ENCODE measurements at regions not wholly inside any gene's neighbourhood (a gene's known extent, or its start where the extent isn't known, plus 50 kb on each side); places are given as distances from the start of the nearest gene placed in this dataset.
"Not testable (repeated sequence)": the region's sequence is repeated elsewhere in the genome, so short reads cannot be mapped to it uniquely, and the experiment has no call there.

- no peak for DNase-seq
Measured at GRCh38 chr13:111620586-111620985, 300.1 kb downstream of the TEX29 start.

GRCh38 chr13:111621164-111621563, 300.7 kb downstream of the TEX29 start:
- Mint-ChIP-seq H3K27me3 (ENCODE audit: low read depth in 3 of 3) (peaks cover 0 to 3% (median 0%) of the 10 kb centered on the region in 3 donors), H3K9me3 (no peaks in the 10 kb centered on the region), H3K27ac (no peak overlapping the region), H3K4me1 (no peaks in the 10 kb centered on the region), H3K36me3 (no peaks in the 10 kb centered on the region), H3K4me3 (no peak overlapping the region)
- DNase-seq, result no peak

More at GRCh38 chr13:111620586-111620985, 300.1 kb downstream of the TEX29 start:
- peaks cover 0 to 3% (median 0%) of the 10 kb centered on the region in 3 donors for H3K27me3 Mint-ChIP-seq (ENCODE audit: low read depth in 3 of 3)
- H3K4me3 Mint-ChIP-seq, result no peak overlapping the region
- no peaks in the 10 kb centered on the region for H3K36me3 Mint-ChIP-seq
- no peaks in the 10 kb centered on the region for H3K9me3 Mint-ChIP-seq
- no peak overlapping the region for H3K27ac Mint-ChIP-seq
- no peaks in the 10 kb centered on the region for H3K4me1 Mint-ChIP-seq

GRCh38 chr13:111622051-111622531, 301.6 kb downstream of the TEX29 start:
- DNase-seq, result no peak
- no peak overlapping the region for H3K27ac Mint-ChIP-seq
- H3K4me1 Mint-ChIP-seq, result no peaks in the 10 kb centered on the region
- H3K4me3 Mint-ChIP-seq, result no peak overlapping the region
- H3K9me3 Mint-ChIP-seq, result no peaks in the 10 kb centered on the region
- H3K36me3 Mint-ChIP-seq, result no peaks in the 10 kb centered on the region
- peaks cover 0 to 3% (median 0%) of the 10 kb centered on the region in 3 donors for H3K27me3 Mint-ChIP-seq (ENCODE audit: low read depth in 3 of 3)

- no peaks in the 10 kb centered on the region for H3K4me1 Mint-ChIP-seq
- H3K9me3 Mint-ChIP-seq, result no peaks in the 10 kb centered on the region
- H3K27me3 Mint-ChIP-seq (ENCODE audit: low read depth in 3 of 3), result peaks cover 0 to 2% (median 2%) of the 10 kb centered on the region in 3 donors
- DNase-seq, result no peak
- H3K4me3 Mint-ChIP-seq, result no peak overlapping the region
- H3K27ac Mint-ChIP-seq, result no peak overlapping the region
- no peaks in the 10 kb centered on the region for H3K36me3 Mint-ChIP-seq
Measured at GRCh38 chr13:111623208-111623607, 302.8 kb downstream of the TEX29 start.

- Mint-ChIP-seq H3K27me3 (ENCODE audit: low read depth in 3 of 3) (peaks cover 0 to 2% (median 2%) of the 10 kb centered on the region in 3 donors), H3K27ac (peak overlapping the region in 1 of 6 donors; percentile 37), H3K4me3 (no peak overlapping the region), H3K9me3 (no peaks in the 10 kb centered on the region), H3K4me1 (no peaks in the 10 kb centered on the region), H3K36me3 (no peaks in the 10 kb centered on the region)
- no peak for DNase-seq
Measured at GRCh38 chr13:111623743-111624505, 303.5 kb downstream of the TEX29 start.

GRCh38 chr13:111625526-111626315, 305.3 kb downstream of the TEX29 start:
- H3K4me3 Mint-ChIP-seq, result no peak overlapping the region
- peaks cover 0 to 2% (median 2%) of the 10 kb centered on the region in 3 donors for H3K27me3 Mint-ChIP-seq (ENCODE audit: low read depth in 3 of 3)
- no peaks in the 10 kb centered on the region for H3K9me3 Mint-ChIP-seq
- no peaks in the 10 kb centered on the region for H3K4me1 Mint-ChIP-seq
- DNase-seq, result no peak
- H3K36me3 Mint-ChIP-seq, result no peaks in the 10 kb centered on the region
- no peak overlapping the region for H3K27ac Mint-ChIP-seq

- H3K4me3 Mint-ChIP-seq, result no peak overlapping the region
- no peak overlapping the region for H3K27ac Mint-ChIP-seq
- no peaks in the 10 kb centered on the region for H3K4me1 Mint-ChIP-seq
- DNase-seq, result no peak
- no peaks in the 10 kb centered on the region for H3K36me3 Mint-ChIP-seq
- H3K27me3 Mint-ChIP-seq (ENCODE audit: low read depth in 3 of 3), result peaks cover 0 to 2% (median 2%) of the 10 kb centered on the region in 3 donors
- no peaks in the 10 kb centered on the region for H3K9me3 Mint-ChIP-seq
Measured at GRCh38 chr13:111626371-111627305, 306.2 kb downstream of the TEX29 start.

GRCh38 chr13:111627596-111627995, 307.2 kb downstream of the TEX29 start:
- H3K4me1 Mint-ChIP-seq, result no peaks in the 10 kb centered on the region
- no peak for DNase-seq
- no peak overlapping the region for H3K4me3 Mint-ChIP-seq
- no peaks in the 10 kb centered on the region for H3K9me3 Mint-ChIP-seq
- H3K27me3 Mint-ChIP-seq (ENCODE audit: low read depth in 3 of 3), result peaks cover 0 to 4% (median 2%) of the 10 kb centered on the region in 3 donors
- no peaks in the 10 kb centered on the region for H3K36me3 Mint-ChIP-seq
- no peak overlapping the region for H3K27ac Mint-ChIP-seq

- no peak for DNase-seq
- no peak overlapping the region for H3K27ac Mint-ChIP-seq
- H3K4me1 Mint-ChIP-seq, result no peaks in the 10 kb centered on the region
- no peaks in the 10 kb centered on the region for H3K36me3 Mint-ChIP-seq
- peaks cover 0 to 4% (median 2%) of the 10 kb centered on the region in 3 donors for H3K27me3 Mint-ChIP-seq (ENCODE audit: low read depth in 3 of 3)
- no peaks in the 10 kb centered on the region for H3K9me3 Mint-ChIP-seq
- H3K4me3 Mint-ChIP-seq, result no peak overlapping the region
Measured at GRCh38 chr13:111629016-111629415, 308.6 kb downstream of the TEX29 start.

- H3K27ac Mint-ChIP-seq, result no peak overlapping the region
- no peaks in the 10 kb centered on the region for H3K4me1 Mint-ChIP-seq
- H3K36me3 Mint-ChIP-seq, result no peaks in the 10 kb centered on the region
Measured at GRCh38 chr13:111629457-111629856, 309.0 kb downstream of the TEX29 start.

GRCh38 chr13:111629926-111630325, 309.5 kb downstream of the TEX29 start:
- Mint-ChIP-seq H3K9me3 (no peaks in the 10 kb centered on the region), H3K4me3 (no peak overlapping the region), H3K27me3 (ENCODE audit: low read depth in 3 of 3) (peaks cover 0 to 4% (median 2%) of the 10 kb centered on the region in 3 donors), H3K4me1 (no peaks in the 10 kb centered on the region), H3K36me3 (no peaks in the 10 kb centered on the region), H3K27ac (no peak overlapping the region)
- no peak for DNase-seq

More at GRCh38 chr13:111629457-111629856, 309.0 kb downstream of the TEX29 start:
- H3K4me3 Mint-ChIP-seq, result no peak overlapping the region
- H3K27me3 Mint-ChIP-seq (ENCODE audit: low read depth in 3 of 3), result peaks cover 0 to 4% (median 2%) of the 10 kb centered on the region in 3 donors
- no peaks in the 10 kb centered on the region for H3K9me3 Mint-ChIP-seq
- no peak for DNase-seq

- DNase-seq, result no peak
- Mint-ChIP-seq H3K4me1 (no peaks in the 10 kb centered on the region), H3K9me3 (no peaks in the 10 kb centered on the region), H3K27me3 (ENCODE audit: low read depth in 3 of 3) (peaks cover 0 to 4% (median 2%) of the 10 kb centered on the region in 3 donors), H3K27ac (no peak overlapping the region), H3K36me3 (no peaks in the 10 kb centered on the region), H3K4me3 (no peak overlapping the region)
Measured at GRCh38 chr13:111630406-111630805, 310.0 kb downstream of the TEX29 start.

- H3K27ac Mint-ChIP-seq; H3K36me3 Mint-ChIP-seq; H3K27me3 Mint-ChIP-seq (ENCODE audit: low read depth in 3 of 3); H3K4me3 Mint-ChIP-seq; H3K9me3 Mint-ChIP-seq; H3K4me1 Mint-ChIP-seq; DNase-seq: not testable (repeated sequence)
Measured at GRCh38 chr13:111631271-111631670, 310.8 kb downstream of the TEX29 start.

Measured in immature natural killer cell (primary cell).